Epithelial cell of esophagus (primary cell): ENCODE measurements at regions not wholly inside any gene's neighbourhood (a gene's known extent, or its start where the extent isn't known, plus 50 kb on each side); places are given as distances from the start of the nearest gene placed in this dataset.

Source experiments
- DNase-seq: peaks from one replicate; pipeline ENCODE4 v3.0.0; 2010; ENCODE audit warnings: low read depth
- H3K4me3 ChIP-seq: 2 replicates; pipeline ENCODE4 v1.5.1; 2011; ENCODE audit warnings: mild to moderate bottlenecking, low read length, control low read depth
- TF ChIP-seq, protein P1 (sequence below): IDR thresholded peaks from 2 replicates; pipeline ENCODE4 v1.5.1; 2011; ENCODE audit warnings: low read depth, mild to moderate bottlenecking, low read length, control low read depth, inconsistent platforms; ENCODE audit not compliant: insufficient read depth; ENCODE audit errors: missing control alignments

DNA sequence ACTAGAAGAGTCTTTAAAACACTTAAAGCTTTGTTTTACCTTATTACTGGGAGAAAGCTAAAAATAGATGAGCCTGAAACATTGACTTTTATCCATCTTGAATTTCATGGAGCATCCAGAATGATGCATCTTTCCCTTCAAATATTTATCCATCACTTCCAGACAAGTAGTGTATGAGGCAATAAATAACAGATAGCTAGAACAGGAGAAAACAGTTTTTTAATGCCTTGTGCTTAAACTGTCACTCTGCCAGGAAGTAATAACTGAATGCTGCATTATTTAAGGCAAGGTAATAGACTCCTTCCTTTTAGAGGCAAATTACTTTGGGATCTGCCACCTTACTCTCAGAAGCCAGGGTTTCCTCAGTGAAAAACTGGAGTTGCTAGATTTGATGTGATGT, 225.8 kb upstream of the NAALADL2 start:
- no peak for DNase-seq
- no peak overlapping the region for H3K4me3 ChIP-seq
- TF ChIP-seq, protein P1, sequence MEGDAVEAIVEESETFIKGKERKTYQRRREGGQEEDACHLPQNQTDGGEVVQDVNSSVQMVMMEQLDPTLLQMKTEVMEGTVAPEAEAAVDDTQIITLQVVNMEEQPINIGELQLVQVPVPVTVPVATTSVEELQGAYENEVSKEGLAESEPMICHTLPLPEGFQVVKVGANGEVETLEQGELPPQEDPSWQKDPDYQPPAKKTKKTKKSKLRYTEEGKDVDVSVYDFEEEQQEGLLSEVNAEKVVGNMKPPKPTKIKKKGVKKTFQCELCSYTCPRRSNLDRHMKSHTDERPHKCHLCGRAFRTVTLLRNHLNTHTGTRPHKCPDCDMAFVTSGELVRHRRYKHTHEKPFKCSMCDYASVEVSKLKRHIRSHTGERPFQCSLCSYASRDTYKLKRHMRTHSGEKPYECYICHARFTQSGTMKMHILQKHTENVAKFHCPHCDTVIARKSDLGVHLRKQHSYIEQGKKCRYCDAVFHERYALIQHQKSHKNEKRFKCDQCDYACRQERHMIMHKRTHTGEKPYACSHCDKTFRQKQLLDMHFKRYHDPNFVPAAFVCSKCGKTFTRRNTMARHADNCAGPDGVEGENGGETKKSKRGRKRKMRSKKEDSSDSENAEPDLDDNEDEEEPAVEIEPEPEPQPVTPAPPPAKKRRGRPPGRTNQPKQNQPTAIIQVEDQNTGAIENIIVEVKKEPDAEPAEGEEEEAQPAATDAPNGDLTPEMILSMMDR = no peak

DNA sequence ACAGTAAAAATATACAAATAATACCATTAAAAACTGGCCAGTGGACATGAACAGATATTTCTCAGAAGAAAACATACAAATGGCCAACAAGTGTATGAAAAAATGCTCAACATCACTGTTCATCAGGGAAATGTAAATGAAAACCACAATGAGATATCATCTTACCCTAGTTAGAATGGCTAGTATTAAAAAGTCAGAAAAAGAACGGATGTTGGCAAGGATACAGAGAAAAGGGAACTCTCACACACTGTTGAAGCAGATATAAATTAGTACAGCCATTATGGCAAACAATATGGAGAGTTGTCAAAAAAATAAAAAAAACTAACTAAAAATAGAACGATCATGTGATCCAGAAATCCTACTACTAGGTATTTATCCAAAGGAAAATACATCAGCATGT, 222.7 kb upstream of the NAALADL2 start:
- TF ChIP-seq, protein P1 = no peak
- H3K4me3 ChIP-seq = no peak overlapping the region
- DNase-seq = no peak

DNA sequence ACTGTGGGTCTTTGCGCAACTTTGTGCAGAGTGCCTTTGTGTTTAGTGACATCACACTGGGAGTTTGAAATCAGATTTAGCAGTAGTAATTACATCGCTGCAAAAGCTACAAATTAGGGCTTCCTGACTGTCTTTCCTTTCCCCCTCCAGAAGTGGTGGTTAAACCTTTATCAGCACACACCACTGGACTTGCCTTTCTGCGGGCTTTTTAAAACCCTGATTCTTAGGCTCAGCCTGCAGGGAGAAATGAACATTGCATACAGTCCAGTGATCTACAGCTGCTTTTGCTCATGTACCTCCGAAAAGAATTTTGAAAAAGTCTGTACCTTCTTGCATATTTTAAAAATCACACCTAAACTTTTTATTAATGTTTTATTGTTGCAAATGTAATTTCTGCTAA, 219.7 kb upstream of the NAALADL2 start:
- no peak overlapping the region for H3K4me3 ChIP-seq
- no peak for DNase-seq

DNA sequence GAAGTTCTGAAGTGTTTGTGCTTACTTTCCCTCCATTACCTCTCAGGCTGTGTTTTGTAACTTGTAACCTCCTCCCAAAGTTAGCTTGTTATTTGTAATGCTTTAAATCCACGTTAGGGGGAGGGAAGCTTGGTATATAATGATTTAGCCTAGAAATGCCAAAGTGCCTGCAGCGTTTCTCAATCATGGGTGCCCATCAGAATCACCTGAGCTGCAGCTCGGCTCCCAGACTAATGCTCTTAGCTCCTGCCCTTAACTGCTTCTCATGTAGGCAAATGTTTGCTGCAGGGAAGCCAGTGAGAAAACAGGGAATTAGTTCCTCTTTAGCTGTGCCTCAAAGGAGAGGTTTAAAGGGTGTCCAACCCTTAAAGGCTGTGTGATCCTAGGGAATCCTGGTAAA, 219.2 kb upstream of the NAALADL2 start:
- no peak overlapping the region for H3K4me3 ChIP-seq
- DNase-seq = no peak
- TF ChIP-seq, protein P1 = no peak

More for the DNA sequence above, 219.7 kb upstream of the NAALADL2 start:
- TF ChIP-seq, protein P1 = no peak

DNA sequence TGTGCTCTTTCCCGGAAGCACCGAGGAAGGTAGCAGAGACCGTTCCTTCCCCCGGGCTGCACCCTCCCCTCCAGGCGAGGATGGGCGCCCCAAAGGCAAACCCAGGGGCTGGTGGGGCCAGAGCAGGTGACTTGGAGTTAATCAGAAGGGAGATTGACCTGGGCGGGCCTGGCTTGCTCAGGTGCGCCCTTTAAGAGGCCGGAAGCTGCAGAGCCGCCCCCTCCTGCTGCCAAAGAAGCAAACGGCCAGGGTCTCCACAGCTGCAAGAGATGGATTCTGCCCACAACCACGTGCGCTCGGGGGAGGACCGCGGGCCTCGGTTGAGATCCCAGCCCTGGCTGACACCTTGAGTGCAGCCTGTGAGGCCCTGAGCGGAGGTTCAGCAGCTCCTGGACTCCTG, 218.2 kb upstream of the NAALADL2 start:
- no peak overlapping the region for H3K4me3 ChIP-seq
- TF ChIP-seq, protein P1 = no peak
- DNase-seq = no peak

DNA sequence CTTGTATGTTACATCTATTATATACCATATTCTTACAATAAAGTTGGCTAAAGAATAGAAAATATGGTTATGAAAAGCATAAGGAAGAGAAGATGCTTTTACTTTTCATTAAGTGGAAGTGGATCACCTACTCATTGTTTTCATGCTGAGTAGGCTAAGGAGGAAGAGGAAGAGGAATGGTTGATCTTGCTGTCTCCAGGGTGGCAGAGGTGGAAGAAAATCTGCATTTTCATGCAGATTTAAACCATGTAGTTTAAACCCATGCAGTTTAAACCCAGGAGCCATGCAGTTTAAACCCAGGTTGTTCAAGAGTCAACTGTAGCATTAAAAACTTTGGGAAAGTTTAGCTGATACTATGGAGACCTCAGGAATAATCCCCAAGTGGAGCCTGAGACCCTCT, 214.8 kb upstream of the NAALADL2 start:
- no peak overlapping the region for H3K4me3 ChIP-seq
- TF ChIP-seq, protein P1 = no peak
- DNase-seq = no peak

DNA sequence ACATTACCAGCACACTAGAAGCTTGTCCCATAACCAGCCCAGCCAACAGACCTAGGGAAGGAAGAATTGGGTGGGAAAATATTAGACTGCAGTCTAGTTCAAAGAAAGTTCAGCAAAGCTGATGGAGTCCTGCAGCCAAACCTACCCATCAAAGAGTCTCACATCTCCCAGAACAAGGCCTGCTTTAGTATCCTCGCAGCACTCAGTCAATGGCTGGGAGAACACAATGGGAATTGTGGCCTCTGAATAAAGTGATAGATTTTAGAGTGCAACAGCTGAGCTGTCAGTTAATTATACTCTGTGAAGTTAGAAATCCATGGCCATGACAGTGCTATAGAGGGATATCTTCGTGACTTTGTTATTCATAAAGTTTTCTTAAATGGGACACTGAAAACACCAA, 207.2 kb upstream of the NAALADL2 start:
- no peak for DNase-seq
- no peak overlapping the region for H3K4me3 ChIP-seq
- TF ChIP-seq, protein P1 = no peak
